ENCODE measurements at regions not wholly inside any gene's neighbourhood (a gene's known extent, or its start where the extent isn't known, plus 50 kb on each side); places are given as distances from the start of the nearest gene placed in this dataset.

GRCh38 chr11:86129740-86130540 is 61.1 kb upstream of the PICALM start:
- TF ChIP-seq CTCF (conservative IDR thresholded peaks at IDR 0.05; ENCODE audit: low read length) (no peak), EZH2phosphoT487 (IDR thresholded peaks at IDR 0.05; ENCODE audit: borderline replicate concordance, low read depth, low read length) (no peak)

Data from OCI-LY7 (cell line).